GM12865 (cell line): ENCODE measurements at regions not wholly inside any gene's neighbourhood (a gene's known extent, or its start where the extent isn't known, plus 50 kb on each side); places are given as distances from the start of the nearest gene placed in this dataset.

Experiments
- DNase-seq: peaks from one replicate; pipeline ENCODE4 v3.0.0; 2010; ENCODE audit warnings: low read depth
- H3K4me3 ChIP-seq: 2 replicates; pipeline ENCODE4 v1.5.1; 2011; ENCODE audit warnings: mild to moderate bottlenecking, low read depth, low read length, control low read depth
- CTCF ChIP-seq: IDR thresholded peaks from 2 replicates; pipeline ENCODE4 v1.5.1; 2011; ENCODE audit warnings: low read length, control low read depth, low read depth, inconsistent platforms; ENCODE audit not compliant: insufficient read depth; ENCODE audit errors: missing control alignments

- no peak for DNase-seq
- TF ChIP-seq CTCF: no peak
Measured at GRCh38 chr16:55204069-55204468, 119.9 kb upstream of the IRX6 start.

GRCh38 chr16:55204923-55205322 lies 119.1 kb upstream of the IRX6 start:
- DNase-seq: no peak
- TF ChIP-seq CTCF: no peak

More at GRCh38 chr16:55204069-55204468, 119.9 kb upstream of the IRX6 start:
- H3K4me3 ChIP-seq: no peak overlapping the region

GRCh38 chr16:55207693-55208428 lies 116.1 kb upstream of the IRX6 start:
- DNase-seq: no peak
- TF ChIP-seq CTCF: no peak
- no peak overlapping the region for H3K4me3 ChIP-seq

More at GRCh38 chr16:55204923-55205322, 119.1 kb upstream of the IRX6 start:
- no peak overlapping the region for H3K4me3 ChIP-seq

GRCh38 chr16:55209626-55210025 lies 114.4 kb upstream of the IRX6 start:
- DNase-seq: no peak
- no peak overlapping the region for H3K4me3 ChIP-seq
- TF ChIP-seq CTCF: no peak

- no peak for DNase-seq
- no peak overlapping the region for H3K4me3 ChIP-seq
- TF ChIP-seq CTCF: no peak
Measured at GRCh38 chr16:55212791-55213190, 111.2 kb upstream of the IRX6 start.

GRCh38 chr16:55214412-55214811 lies 109.6 kb upstream of the IRX6 start:
- no peak for DNase-seq
- TF ChIP-seq CTCF: no peak
- H3K4me3 ChIP-seq: no peak overlapping the region

- no peak for TF ChIP-seq CTCF
- H3K4me3 ChIP-seq: no peak overlapping the region
- no peak for DNase-seq
Measured at GRCh38 chr16:55214974-55215494, 109.0 kb upstream of the IRX6 start.
